Iris pigment epithelial cell (primary cell): ENCODE measurements at regions not wholly inside any gene's neighbourhood (a gene's known extent, or its start where the extent isn't known, plus 50 kb on each side); places are given as distances from the start of the nearest gene placed in this dataset.

Source experiments
- DNase-seq: peaks from one replicate; pipeline ENCODE4 v3.0.0-alpha.2; 2011; ENCODE audit warnings: low read depth

- DNase-seq, result no peak
Observed at GRCh38 chr18:23387265-23387664, 65.8 kb upstream of the RIOK3 start.

GRCh38 chr18:23388357-23388756 lies 64.7 kb upstream of the RIOK3 start:
- no peak for DNase-seq

- DNase-seq, result no peak
Observed at GRCh38 chr18:23391156-23391555, 61.9 kb upstream of the RIOK3 start.

- DNase-seq, result no peak
Observed at GRCh38 chr18:23397907-23398306, 55.2 kb upstream of the RIOK3 start.

GRCh38 chr18:23398401-23398800 lies 54.7 kb upstream of the RIOK3 start:
- peak; percentile 71 for DNase-seq

- no peak for DNase-seq
Observed at GRCh38 chr18:23399067-23399466, 54.0 kb upstream of the RIOK3 start.

GRCh38 chr18:23400918-23401317 lies 52.2 kb upstream of the RIOK3 start:
- no peak for DNase-seq

GRCh38 chr18:23401400-23402347 lies 51.4 kb upstream of the RIOK3 start:
- DNase-seq, result peak; percentile 77
